HepG2 (cell line): ENCODE measurements at regions not wholly inside any gene's neighbourhood (a gene's known extent, or its start where the extent isn't known, plus 50 kb on each side); places are given as distances from the start of the nearest gene placed in this dataset.

Experiments
- ATAC-seq: fragments of 200-7000 bp; cut with Tn5 transposase; 3 replicates; pipeline ENCODE4 v1.9.1; 2020; ENCODE audit warnings: mild to moderate bottlenecking, moderate library complexity
- BruUV-seq: library from RNA; stranded (reverse); fragments of 400-500 nt; replicated peaks from 2 replicates; lab custom pipeline; 2021; lab: Mats Ljungman, UMichigan
- CTCF ChIA-PET: fragments of 300-600 bp; formaldehyde crosslinking; extraction: SDS; loops from one replicate; lab custom pipeline; 2021; ENCODE audit warnings: low total read pairs, inconsistent platforms, low intra/inter-chr PET ratio; lab: Yijun Ruan, JAX
- POLR2A ChIA-PET: fragments of 350-600 bp; sonication (Branson Sonifier 250); formaldehyde crosslinking; loops from one replicate; lab custom pipeline; 2020; ENCODE audit warnings: antibody characterized with exemption, inconsistent platforms; lab: Yijun Ruan, JAX
- DNase-seq: peaks from one replicate; pipeline ENCODE4 v3.0.0-alpha.2; 2015; ENCODE audit warnings: low spot score
- FAIRE-seq: peaks from 3 replicates; lab custom pipeline; 2011; peaks lifted over from hg19 to GRCh38; lab: Jason Lieb, UNC
- H2AFZ ChIP-seq: one replicate; pipeline ENCODE4 v1.6.1; 2011; ENCODE audit warnings: low read length, inconsistent platforms
- H3K27ac ChIP-seq: fragments of 300-600 bp; 3 replicates; pipeline ENCODE4 v1.8.0; 2011; ENCODE audit warnings: mixed run types, mild to moderate bottlenecking, mixed read lengths, low read length, inconsistent platforms; ENCODE audit not compliant: insufficient read depth; ENCODE audit errors: extremely low read length
- H3K27me3 ChIP-seq, 2 experiments: fragments of 200-600 bp in 1 of 2; 2 replicates in 1 of 2; 3 replicates in 1 of 2; pipeline versions ENCODE4 v1.6.0 to v1.8.0; 2011; ENCODE audit warnings: low read length in 2 of 2, mild to moderate bottlenecking in 2 of 2, moderate library complexity in 2 of 2, inconsistent platforms in 1 of 2; ENCODE audit not compliant: insufficient read depth in 2 of 2, control insufficient read depth in 1 of 2
- H3K36me3 ChIP-seq, 2 experiments: fragments of 200-600 bp in 1 of 2; replicated peaks in 1 of 2; 2 replicates in 1 of 2; 3 replicates in 1 of 2; pipeline versions ENCODE4 v1.5.1 to v1.8.0; 2011; ENCODE audit warnings: low read length in 2 of 2, inconsistent platforms in 1 of 2; ENCODE audit not compliant: insufficient read depth in 2 of 2, control insufficient read depth in 1 of 2
- H3K4me1 ChIP-seq: 2 replicates; pipeline ENCODE4 v1.5.1; 2012; ENCODE audit warnings: low read length, inconsistent platforms; ENCODE audit not compliant: insufficient read depth
- H3K4me2 ChIP-seq: 2 replicates; pipeline ENCODE4 v1.6.0; 2011; ENCODE audit warnings: low read depth, low read length, inconsistent platforms
- H3K4me3 ChIP-seq, 3 experiments: fragments of 200-600 bp in 1 of 3; sonication (generic), shearing (Covaris generic) in 1 of 3; replicated peaks in 1 of 3; 2 replicates each; pipeline ENCODE4 v1.5.1; 2011 to 2016; ENCODE audit warnings: low read length in 3 of 3, inconsistent platforms in 2 of 3, low read depth in 2 of 3, mild to moderate bottlenecking in 2 of 3, control low read depth in 1 of 3, mixed read lengths in 1 of 3; ENCODE audit not compliant: insufficient read depth in 1 of 3
- H3K79me2 ChIP-seq: one replicate; pipeline ENCODE4 v1.6.1; 2011; ENCODE audit warnings: low read length, inconsistent platforms; ENCODE audit not compliant: insufficient read depth
- H3K9ac ChIP-seq: 2 replicates; pipeline ENCODE4 v1.6.0; 2011; ENCODE audit warnings: mild to moderate bottlenecking, low read depth, low read length, inconsistent platforms; ENCODE audit not compliant: insufficient read depth
- H3K9me3 ChIP-seq: 2 replicates; pipeline ENCODE4 v1.5.1; 2012; ENCODE audit warnings: mild to moderate bottlenecking, low read length
- H4K20me1 ChIP-seq: 2 replicates; pipeline ENCODE4 v1.6.0; 2011; ENCODE audit warnings: inconsistent platforms, mild to moderate bottlenecking, low read length, moderate library complexity; ENCODE audit not compliant: insufficient read depth
- ARID2 ChIP-seq: sonication (generic); formaldehyde crosslinking; IDR thresholded peaks from 2 replicates; pipeline ENCODE4 v1.8.1; 2022; ENCODE audit warnings: mild to moderate bottlenecking, missing genetic modification reagents, borderline replicate concordance
- ARNT ChIP-seq: fragments of 450-650 bp; IDR thresholded peaks from 2 replicates; pipeline ENCODE4 v1.6.1; 2017
- CCDC6 ChIP-seq: sonication (generic); formaldehyde crosslinking; IDR thresholded peaks from 2 replicates; pipeline ENCODE4 v1.8.1; 2022; ENCODE audit warnings: mild to moderate bottlenecking, missing genetic modification reagents, moderate library complexity
- FLYWCH1 ChIP-seq: sonication (generic); formaldehyde crosslinking; IDR thresholded peaks from 2 replicates; pipeline ENCODE4 v1.8.1; 2023; ENCODE audit warnings: mild to moderate bottlenecking, missing genetic modification reagents
- GLMP ChIP-seq: sonication (generic); formaldehyde crosslinking; IDR thresholded peaks from 2 replicates; pipeline ENCODE4 v1.9.0; 2021; ENCODE audit warnings: missing genetic modification reagents, mild to moderate bottlenecking, borderline replicate concordance
- HMG20A ChIP-seq: IDR thresholded peaks from 2 replicates; pipeline ENCODE4 v1.6.1; 2016; ENCODE audit warnings: borderline replicate concordance
- HNF4G ChIP-seq, 2 experiments: sonication (generic) in 1 of 2; formaldehyde crosslinking in 1 of 2; IDR thresholded peaks; 2 replicates each; pipeline versions ENCODE4 v1.4.0 to v1.6.1; 2011 to 2020; ENCODE audit warnings: borderline replicate concordance in 2 of 2, low read depth in 2 of 2, mild to moderate bottlenecking in 2 of 2, low read length in 1 of 2, missing genetic modification reagents in 1 of 2, moderate library complexity in 1 of 2
- HOMEZ ChIP-seq: IDR thresholded peaks from 2 replicates; pipeline ENCODE4 v1.6.1; 2016; ENCODE audit warnings: low read depth
- KAT2B ChIP-seq: fragments of 150-350 bp; IDR thresholded peaks from 2 replicates; pipeline ENCODE4 v1.6.1; 2014; ENCODE audit warnings: low read depth, low read length, borderline replicate concordance
- NCOA5 ChIP-seq: sonication (generic); formaldehyde crosslinking; IDR thresholded peaks from 2 replicates; pipeline ENCODE4 v1.4.0; 2020; ENCODE audit warnings: missing genetic modification reagents
- PLSCR1 ChIP-seq: sonication (generic); formaldehyde crosslinking; IDR thresholded peaks from 2 replicates; pipeline ENCODE4 v1.5.0; 2020; ENCODE audit warnings: missing genetic modification reagents, mild to moderate bottlenecking, borderline replicate concordance
- PRMT3 ChIP-seq: sonication (generic); formaldehyde crosslinking; IDR thresholded peaks from 2 replicates; pipeline ENCODE4 v1.8.1; 2022; ENCODE audit warnings: low read depth, mild to moderate bottlenecking, moderate library complexity, missing genetic modification reagents, borderline replicate concordance
- RELA ChIP-seq: sonication (generic); formaldehyde crosslinking; IDR thresholded peaks from 2 replicates; pipeline ENCODE4 v1.4.0; 2020; ENCODE audit warnings: missing genetic modification reagents
- SALL2 ChIP-seq: sonication (generic); formaldehyde crosslinking; IDR thresholded peaks from 2 replicates; pipeline ENCODE4 v1.8.1; 2023; ENCODE audit warnings: mild to moderate bottlenecking, missing genetic modification reagents, inconsistent platforms
- ZNF674 ChIP-seq: sonication (generic); formaldehyde crosslinking; IDR thresholded peaks from 2 replicates; pipeline ENCODE4 v1.5.0; 2020; ENCODE audit warnings: low read depth, mild to moderate bottlenecking, missing genetic modification reagents
- ZNF777 ChIP-seq: sonication (generic); formaldehyde crosslinking; IDR thresholded peaks from 2 replicates; pipeline ENCODE4 v1.4.0; 2020; ENCODE audit warnings: missing genetic modification reagents
- ZNF788 ChIP-seq: sonication (generic); formaldehyde crosslinking; IDR thresholded peaks from 2 replicates; pipeline ENCODE4 v1.5.0; 2020; ENCODE audit warnings: mild to moderate bottlenecking, missing genetic modification reagents, borderline replicate concordance
- WGBS: methylation state at CpG from one replicate; pipeline ENCODE4 v1.1.6; 2017; ENCODE audit warnings: low lambda C conversion rate; 5-methylcytosine and 5-hydroxymethylcytosine counted together
- in situ Hi-C: cut with HindIII; loops from 2 replicates; pipeline ENCODE4 v1.10.0; 2017; ENCODE audit warnings: low pct_unique_long_range_greater_than_20kb; ENCODE audit not compliant: extremely low pct_ligation_motif_present
- intact Hi-C: fragments of 100-400 bp; cut with micrococcal nuclease; formaldehyde crosslinking; loops from one replicate; pipeline ENCODE4 v1.10.0; 2022; ENCODE audit not compliant: unreplicated experiment

GRCh38 chr7:85775431-85775830 lies 588.6 kb upstream of the SEMA3D start:
- ChIA-PET CTCF (no interaction called here), POLR2A (no interaction called here)
- Histone ChIP-seq H3K27ac (no peak overlapping the region), H2AFZ (no peak overlapping the region), H4K20me1 (no peaks in the 10 kb centered on the region), H3K4me2 (no peak overlapping the region), H3K27me3 (no peaks in the 10 kb centered on the region), H3K36me3 (no peaks in the 10 kb centered on the region), H3K79me2 (no peaks in the 10 kb centered on the region), H3K9me3 (no peaks in the 10 kb centered on the region), H3K4me1 (no peaks in the 10 kb centered on the region), H3K4me3 (no peak overlapping the region), H3K9ac (no peak overlapping the region)
- DNase-seq (no peak), ATAC-seq (no peak), FAIRE-seq (no peak)
- TF ChIP-seq HNF4G (IDR thresholded peaks at IDR 0.05; ENCODE audit: borderline replicate concordance, low read depth, low read length) (no peak), HNF4G (CRISPR knock-in tag; IDR thresholded peaks at IDR 0.05; ENCODE audit: borderline replicate concordance, low read depth) (no peak), RELA (no peak), ZNF674 (no peak), PRMT3 (no peak), FLYWCH1 (CRISPR knock-in tag) (no peak), PLSCR1 (no peak), ZNF788 (no peak), ARNT (no peak), HOMEZ (no peak), CCDC6 (no peak), KAT2B (no peak), NCOA5 (no peak), SALL2 (CRISPR knock-in tag) (no peak), ZNF777 (no peak), GLMP (CRISPR knock-in tag) (no peak), HMG20A (CRISPR knock-in tag) (no peak), ARID2 (CRISPR knock-in tag) (no peak)
- BruUV-seq: no TSS peak
- in situ Hi-C loops: no loop called here
- intact Hi-C loops: no loop called here
- 0% methylated on average over 3 of the region's 3 CpGs for WGBS
